IMR-90 (cell line): ENCODE measurements at regions not wholly inside any gene's neighbourhood (a gene's known extent, or its start where the extent isn't known, plus 50 kb on each side); places are given as distances from the start of the nearest gene placed in this dataset.

ENCODE experiments used
- CEBPB ChIP-seq: IDR thresholded peaks from 2 replicates; pipeline ENCODE4 v1.6.1; 2012; ENCODE audit warnings: low read depth, low read length, improper control_type of control experiment
- CTCF ChIP-seq: conservative IDR thresholded peaks from 2 replicates; pipeline ENCODE4 v1.5.1; 2012; ENCODE audit warnings: mild to moderate bottlenecking, low read depth, low read length, improper control_type of control experiment
- ELK1 ChIP-seq: fragments of 150-350 bp; IDR thresholded peaks from 2 replicates; pipeline ENCODE4 v1.6.1; 2016; ENCODE audit warnings: low read depth, mild to moderate bottlenecking, low read length, moderate library complexity, borderline replicate concordance
- MAFK ChIP-seq: IDR thresholded peaks from 2 replicates; pipeline ENCODE4 v1.6.1; 2012; ENCODE audit warnings: low read depth, low read length, improper control_type of control experiment
- MAZ ChIP-seq: IDR thresholded peaks from 2 replicates; pipeline ENCODE4 v1.6.1; 2012; ENCODE audit warnings: low read depth, mild to moderate bottlenecking, low read length, improper control_type of control experiment, moderate library complexity, borderline replicate concordance
- NFE2L2 ChIP-seq: fragments of 150-350 bp; IDR thresholded peaks from 2 replicates; pipeline ENCODE4 v1.6.1; 2016; ENCODE audit warnings: low read depth, mild to moderate bottlenecking, low read length
- POLR2A ChIP-seq: IDR thresholded peaks from 2 replicates; pipeline ENCODE4 v1.6.1; 2012; ENCODE audit warnings: mild to moderate bottlenecking, low read depth, low read length
- RAD21 ChIP-seq: IDR thresholded peaks from 2 replicates; pipeline ENCODE4 v1.6.1; 2012; ENCODE audit warnings: low read length, improper control_type of control experiment
- RCOR1 ChIP-seq: IDR thresholded peaks from 2 replicates; pipeline ENCODE4 v1.6.1; 2012; ENCODE audit warnings: mild to moderate bottlenecking, low read length, improper control_type of control experiment; ENCODE audit not compliant: insufficient replicate concordance
- RFX5 ChIP-seq: IDR thresholded peaks from 2 replicates; pipeline ENCODE4 v1.8.0; 2012; ENCODE audit warnings: low read depth, mild to moderate bottlenecking, low read length, moderate library complexity
- USF2 ChIP-seq: fragments of 150-350 bp; IDR thresholded peaks from 2 replicates; pipeline ENCODE4 v1.6.1; 2017; ENCODE audit warnings: mild to moderate bottlenecking, antibody characterized with exemption, low read length, low read depth

GRCh38 chr2:123895651-123896050, 129.4 kb upstream of the CNTNAP5 start:
- TF ChIP-seq RCOR1, result no peak
- no peak for TF ChIP-seq CTCF
- no peak for TF ChIP-seq POLR2A
- no peak for TF ChIP-seq RFX5
- no peak for TF ChIP-seq MAZ
- TF ChIP-seq USF2, result no peak
- no peak for TF ChIP-seq CEBPB
- TF ChIP-seq NFE2L2, result no peak
- no peak for TF ChIP-seq RAD21
- TF ChIP-seq MAFK, result no peak
- no peak for TF ChIP-seq ELK1
